ENCODE measurements at regions not wholly inside any gene's neighbourhood (a gene's known extent, or its start where the extent isn't known, plus 50 kb on each side); places are given as distances from the start of the nearest gene placed in this dataset.

GRCh38 chr10:118915161-118915560 lies 114.4 kb upstream of the NANOS1 start:
- no peak for DNase-seq
- no peaks in the 10 kb centered on the region for H3K27me3 ChIP-seq (ENCODE audit: low read depth)
- H3K36me3 ChIP-seq = no peaks in the 10 kb centered on the region
- H3K4me1 ChIP-seq = peaks cover 37% of the 10 kb centered on the region
- H3K4me3 ChIP-seq = no peak overlapping the region
- intact Hi-C loops (cut with micrococcal nuclease) = no loop called here
- no peak overlapping the region for H3K27ac ChIP-seq (replicated peaks)
- no peaks in the 10 kb centered on the region for H3K9me3 ChIP-seq (replicated peaks)
- no peak for TF ChIP-seq CTCF (IDR thresholded peaks at IDR 0.05; ENCODE audit: borderline replicate concordance)

- H3K36me3 ChIP-seq = no peaks in the 10 kb centered on the region
- H3K27ac ChIP-seq (replicated peaks) = no peak overlapping the region
- no peak for DNase-seq
- TF ChIP-seq CTCF (IDR thresholded peaks at IDR 0.05; ENCODE audit: borderline replicate concordance) = no peak
- intact Hi-C loops (cut with micrococcal nuclease) = no loop called here
- no peaks in the 10 kb centered on the region for H3K9me3 ChIP-seq (replicated peaks)
- peaks cover 26% of the 10 kb centered on the region for H3K4me1 ChIP-seq
- H3K4me3 ChIP-seq = no peak overlapping the region
- no peaks in the 10 kb centered on the region for H3K27me3 ChIP-seq (ENCODE audit: low read depth)
These were observed 112.7 kb upstream of the NANOS1 start for GRCh38 chr10:118916777-118917176.

GRCh38 chr10:118917701-118918100 lies 111.8 kb upstream of the NANOS1 start:
- no peak overlapping the region for H3K27ac ChIP-seq (replicated peaks)
- DNase-seq = no peak
- H3K9me3 ChIP-seq (replicated peaks) = no peaks in the 10 kb centered on the region
- H3K36me3 ChIP-seq = no peaks in the 10 kb centered on the region
- no peak for TF ChIP-seq CTCF (IDR thresholded peaks at IDR 0.05; ENCODE audit: borderline replicate concordance)
- no peak overlapping the region for H3K4me3 ChIP-seq
- peaks cover 17% of the 10 kb centered on the region for H3K4me1 ChIP-seq
- intact Hi-C loops (cut with micrococcal nuclease) = no loop called here
- no peaks in the 10 kb centered on the region for H3K27me3 ChIP-seq (ENCODE audit: low read depth)

- no peak overlapping the region for H3K27ac ChIP-seq (replicated peaks)
- no peaks in the 10 kb centered on the region for H3K9me3 ChIP-seq (replicated peaks)
- H3K4me1 ChIP-seq = peaks cover 12% of the 10 kb centered on the region
- no peaks in the 10 kb centered on the region for H3K36me3 ChIP-seq
- no peak for DNase-seq
- no peak for TF ChIP-seq CTCF (IDR thresholded peaks at IDR 0.05; ENCODE audit: borderline replicate concordance)
- intact Hi-C loops (cut with micrococcal nuclease) = no loop called here
- H3K27me3 ChIP-seq (ENCODE audit: low read depth) = no peaks in the 10 kb centered on the region
- no peak overlapping the region for H3K4me3 ChIP-seq
These were observed 111.4 kb upstream of the NANOS1 start for GRCh38 chr10:118918116-118918515.

- Histone ChIP-seq H3K9me3 (replicated peaks) (no peaks in the 10 kb centered on the region), H3K36me3 (no peaks in the 10 kb centered on the region), H3K4me1 (peaks cover 8% of the 10 kb centered on the region), H3K4me3 (no peak overlapping the region), H3K27me3 (ENCODE audit: low read depth) (no peaks in the 10 kb centered on the region), H3K27ac (replicated peaks) (no peak overlapping the region)
- intact Hi-C loops (cut with micrococcal nuclease) = no loop called here
- TF ChIP-seq CTCF (IDR thresholded peaks at IDR 0.05; ENCODE audit: borderline replicate concordance) = no peak
- DNase-seq = no peak
These were observed 110.9 kb upstream of the NANOS1 start for GRCh38 chr10:118918587-118918986.

- H3K4me1 ChIP-seq = no peaks in the 10 kb centered on the region
- H3K9me3 ChIP-seq (replicated peaks) = no peaks in the 10 kb centered on the region
- H3K36me3 ChIP-seq = no peaks in the 10 kb centered on the region
- no peak for DNase-seq
- no peak for TF ChIP-seq CTCF (IDR thresholded peaks at IDR 0.05; ENCODE audit: borderline replicate concordance)
- H3K27me3 ChIP-seq (ENCODE audit: low read depth) = no peaks in the 10 kb centered on the region
- H3K4me3 ChIP-seq = no peak overlapping the region
- intact Hi-C loops (cut with micrococcal nuclease) = no loop called here
- H3K27ac ChIP-seq (replicated peaks) = no peak overlapping the region
These were observed 109.3 kb upstream of the NANOS1 start for GRCh38 chr10:118920206-118920605.

Data from left ventricle myocardium inferior (tissue), 1 donor.